ENCODE measurements at regions not wholly inside any gene's neighbourhood (a gene's known extent, or its start where the extent isn't known, plus 50 kb on each side); places are given as distances from the start of the nearest gene placed in this dataset.

GRCh38 chr18:61738488-61738887 is 154.3 kb downstream of the RNF152 start:
- no peak for DNase-seq (ENCODE audit: extremely low spot score)
- ChIA-PET CTCF (interaction anchor here (2.2 kb wide), 1 partner anchor 11 kb away, joined by 5 read pairs; no protein-coding TSS in a partner anchor), POLR2A (no interaction called here)
- TF ChIP-seq CTCF (IDR thresholded peaks at IDR 0.05; ENCODE audit: control extremely low read depth, extremely low read depth, low read depth, missing control alignments) = no peak

GRCh38 chr18:61738042-61738441 is 154.8 kb downstream of the RNF152 start:
- no peak for TF ChIP-seq CTCF (IDR thresholded peaks at IDR 0.05; ENCODE audit: control extremely low read depth, extremely low read depth, low read depth, missing control alignments)
- DNase-seq (ENCODE audit: extremely low spot score) = no peak
- CTCF ChIA-PET = interaction anchor here (2.2 kb wide), 1 partner anchor 10 kb away, joined by 5 read pairs; no protein-coding TSS in a partner anchor
- POLR2A ChIA-PET = no interaction called here

- no peak for TF ChIP-seq CTCF (IDR thresholded peaks at IDR 0.05; ENCODE audit: control extremely low read depth, extremely low read depth, low read depth, missing control alignments)
- ChIA-PET POLR2A (no interaction called here), CTCF (interaction anchor here (1.5 kb wide), 1 partner anchor 9 kb away, joined by 4 read pairs; no protein-coding TSS in a partner anchor)
- DNase-seq (ENCODE audit: extremely low spot score) = no peak
Measured at GRCh38 chr18:61736133-61736532, 156.7 kb downstream of the RNF152 start.

GRCh38 chr18:61735564-61736102 is 157.2 kb downstream of the RNF152 start:
- TF ChIP-seq CTCF (IDR thresholded peaks at IDR 0.05; ENCODE audit: control extremely low read depth, extremely low read depth, low read depth, missing control alignments) = no peak
- ChIA-PET CTCF (interaction anchor here (1.5 kb wide), 1 partner anchor 9 kb away, joined by 4 read pairs; no protein-coding TSS in a partner anchor), POLR2A (no interaction called here)
- DNase-seq (ENCODE audit: extremely low spot score) = no peak

GRCh38 chr18:61734396-61734795 is 158.4 kb downstream of the RNF152 start:
- ChIA-PET CTCF (no interaction called here), POLR2A (no interaction called here)
- no peak for DNase-seq (ENCODE audit: extremely low spot score)
- no peak for TF ChIP-seq CTCF (IDR thresholded peaks at IDR 0.05; ENCODE audit: control extremely low read depth, extremely low read depth, low read depth, missing control alignments)

- DNase-seq (ENCODE audit: extremely low spot score) = no peak
- POLR2A ChIA-PET = no interaction called here
- no peak for TF ChIP-seq CTCF (IDR thresholded peaks at IDR 0.05; ENCODE audit: control extremely low read depth, extremely low read depth, low read depth, missing control alignments)
- CTCF ChIA-PET = no interaction called here
Measured at GRCh38 chr18:61732854-61733253, 160.0 kb downstream of the RNF152 start.

Measured in GM10248 (cell line).